ENCODE measurements at regions not wholly inside any gene's neighbourhood (a gene's known extent, or its start where the extent isn't known, plus 50 kb on each side); places are given as distances from the start of the nearest gene placed in this dataset.

DNA sequence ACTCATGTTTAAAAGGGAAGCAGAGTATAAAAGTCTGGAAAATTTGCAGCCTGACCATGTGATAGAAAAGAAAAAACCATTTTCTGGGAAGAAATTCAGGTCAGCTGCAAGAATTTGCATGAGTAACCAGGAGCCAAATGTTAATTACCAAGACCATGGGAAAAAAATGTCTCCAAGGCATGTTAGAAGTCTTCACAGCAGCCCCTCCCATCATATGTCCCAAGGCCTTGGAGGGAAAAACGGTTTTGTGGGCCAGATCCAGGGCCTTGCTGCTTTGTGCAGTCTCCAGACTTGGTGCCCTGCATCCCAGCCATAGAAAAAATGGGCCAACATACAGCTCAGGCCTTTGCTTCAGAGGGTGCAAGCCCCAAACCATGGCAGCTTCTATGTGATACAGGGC lies 1019.6 kb upstream of the SORCS1 start:
- no peak overlapping the region for H3K9ac ChIP-seq (ENCODE audit: low read length)
- no peaks in the 10 kb centered on the region for H3K9me3 ChIP-seq (ENCODE audit: low read length)
- H3K9me2 ChIP-seq (ENCODE audit: insufficient read depth, low read length), result no peaks in the 10 kb centered on the region
- no peak overlapping the region for H3K4me2 ChIP-seq (ENCODE audit: low read length)
- H3K27me3 ChIP-seq (ENCODE audit: insufficient read depth, low read depth, low read length), result no peaks in the 10 kb centered on the region
- no peak overlapping the region for H3K27ac ChIP-seq (ENCODE audit: low read length)
- no peaks in the 10 kb centered on the region for H3K36me3 ChIP-seq (ENCODE audit: insufficient read depth, low read length)
- H3K4me3 ChIP-seq (ENCODE audit: low read length), result no peak overlapping the region
- H3F3A ChIP-seq (ENCODE audit: insufficient read depth, low read length, poor library complexity, severe bottlenecking), result no peaks in the 10 kb centered on the region
- H4K20me1 ChIP-seq (ENCODE audit: insufficient read depth), result no peaks in the 10 kb centered on the region
- no peak overlapping the region for H2AFZ ChIP-seq (ENCODE audit: low read depth, low read length)
- TF ChIP-seq EZH2 (IDR thresholded peaks at IDR 0.05; ENCODE audit: borderline replicate concordance, insufficient read depth, low read length, poor library complexity, severe bottlenecking) (no peak), POLR2AphosphoS5 (IDR thresholded peaks at IDR 0.05) (no peak), EP300 (conservative IDR thresholded peaks at IDR 0.05; ENCODE audit: poor library complexity, severe bottlenecking) (no peak), SMC3 (conservative IDR thresholded peaks at IDR 0.05; ENCODE audit: poor library complexity) (no peak), TAF1 (IDR thresholded peaks at IDR 0.05; ENCODE audit: low read depth) (no peak), RAD21 (conservative IDR thresholded peaks at IDR 0.05) (no peak)
- TF ChIP-seq, protein P1, sequence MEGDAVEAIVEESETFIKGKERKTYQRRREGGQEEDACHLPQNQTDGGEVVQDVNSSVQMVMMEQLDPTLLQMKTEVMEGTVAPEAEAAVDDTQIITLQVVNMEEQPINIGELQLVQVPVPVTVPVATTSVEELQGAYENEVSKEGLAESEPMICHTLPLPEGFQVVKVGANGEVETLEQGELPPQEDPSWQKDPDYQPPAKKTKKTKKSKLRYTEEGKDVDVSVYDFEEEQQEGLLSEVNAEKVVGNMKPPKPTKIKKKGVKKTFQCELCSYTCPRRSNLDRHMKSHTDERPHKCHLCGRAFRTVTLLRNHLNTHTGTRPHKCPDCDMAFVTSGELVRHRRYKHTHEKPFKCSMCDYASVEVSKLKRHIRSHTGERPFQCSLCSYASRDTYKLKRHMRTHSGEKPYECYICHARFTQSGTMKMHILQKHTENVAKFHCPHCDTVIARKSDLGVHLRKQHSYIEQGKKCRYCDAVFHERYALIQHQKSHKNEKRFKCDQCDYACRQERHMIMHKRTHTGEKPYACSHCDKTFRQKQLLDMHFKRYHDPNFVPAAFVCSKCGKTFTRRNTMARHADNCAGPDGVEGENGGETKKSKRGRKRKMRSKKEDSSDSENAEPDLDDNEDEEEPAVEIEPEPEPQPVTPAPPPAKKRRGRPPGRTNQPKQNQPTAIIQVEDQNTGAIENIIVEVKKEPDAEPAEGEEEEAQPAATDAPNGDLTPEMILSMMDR (IDR thresholded peaks at IDR 0.05; ENCODE audit: poor library complexity, severe bottlenecking), result no peak
- TF ChIP-seq, protein P2, sequence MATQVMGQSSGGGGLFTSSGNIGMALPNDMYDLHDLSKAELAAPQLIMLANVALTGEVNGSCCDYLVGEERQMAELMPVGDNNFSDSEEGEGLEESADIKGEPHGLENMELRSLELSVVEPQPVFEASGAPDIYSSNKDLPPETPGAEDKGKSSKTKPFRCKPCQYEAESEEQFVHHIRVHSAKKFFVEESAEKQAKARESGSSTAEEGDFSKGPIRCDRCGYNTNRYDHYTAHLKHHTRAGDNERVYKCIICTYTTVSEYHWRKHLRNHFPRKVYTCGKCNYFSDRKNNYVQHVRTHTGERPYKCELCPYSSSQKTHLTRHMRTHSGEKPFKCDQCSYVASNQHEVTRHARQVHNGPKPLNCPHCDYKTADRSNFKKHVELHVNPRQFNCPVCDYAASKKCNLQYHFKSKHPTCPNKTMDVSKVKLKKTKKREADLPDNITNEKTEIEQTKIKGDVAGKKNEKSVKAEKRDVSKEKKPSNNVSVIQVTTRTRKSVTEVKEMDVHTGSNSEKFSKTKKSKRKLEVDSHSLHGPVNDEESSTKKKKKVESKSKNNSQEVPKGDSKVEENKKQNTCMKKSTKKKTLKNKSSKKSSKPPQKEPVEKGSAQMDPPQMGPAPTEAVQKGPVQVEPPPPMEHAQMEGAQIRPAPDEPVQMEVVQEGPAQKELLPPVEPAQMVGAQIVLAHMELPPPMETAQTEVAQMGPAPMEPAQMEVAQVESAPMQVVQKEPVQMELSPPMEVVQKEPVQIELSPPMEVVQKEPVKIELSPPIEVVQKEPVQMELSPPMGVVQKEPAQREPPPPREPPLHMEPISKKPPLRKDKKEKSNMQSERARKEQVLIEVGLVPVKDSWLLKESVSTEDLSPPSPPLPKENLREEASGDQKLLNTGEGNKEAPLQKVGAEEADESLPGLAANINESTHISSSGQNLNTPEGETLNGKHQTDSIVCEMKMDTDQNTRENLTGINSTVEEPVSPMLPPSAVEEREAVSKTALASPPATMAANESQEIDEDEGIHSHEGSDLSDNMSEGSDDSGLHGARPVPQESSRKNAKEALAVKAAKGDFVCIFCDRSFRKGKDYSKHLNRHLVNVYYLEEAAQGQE (IDR thresholded peaks at IDR 0.05; ENCODE audit: borderline replicate concordance), result no peak
- H3K79me2 ChIP-seq (replicated peaks; ENCODE audit: insufficient read depth, low read length), result no peaks in the 10 kb centered on the region

DNA sequence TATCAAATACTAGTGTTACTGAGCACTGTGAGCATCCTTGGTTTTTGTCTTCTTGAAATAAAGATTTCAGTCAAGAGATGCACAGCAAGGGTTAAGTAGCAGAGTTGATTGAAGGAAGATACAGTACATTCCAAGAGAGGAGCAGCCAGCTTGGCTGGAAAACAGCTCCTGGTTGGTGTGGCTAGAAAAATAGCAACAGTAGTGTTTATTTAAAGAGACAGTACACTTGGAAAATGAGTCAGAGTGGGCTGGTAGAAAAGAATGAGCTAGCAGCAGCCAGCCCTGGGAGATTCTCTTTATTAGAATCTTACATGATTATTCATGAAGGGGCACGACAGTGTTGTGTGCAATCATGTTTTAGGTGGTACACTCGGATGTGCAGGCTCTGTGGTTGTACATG lies 1016.4 kb upstream of the SORCS1 start:
- Histone ChIP-seq H3K9me2 (ENCODE audit: insufficient read depth, low read length) (no peaks in the 10 kb centered on the region), H2AFZ (ENCODE audit: low read depth, low read length) (no peak overlapping the region), H3K4me2 (ENCODE audit: low read length) (no peak overlapping the region), H3K36me3 (ENCODE audit: insufficient read depth, low read length) (no peaks in the 10 kb centered on the region), H4K20me1 (ENCODE audit: insufficient read depth) (no peaks in the 10 kb centered on the region), H3K27ac (ENCODE audit: low read length) (no peak overlapping the region), H3K4me3 (ENCODE audit: low read length) (no peak overlapping the region), H3K27me3 (ENCODE audit: insufficient read depth, low read depth, low read length) (no peaks in the 10 kb centered on the region), H3K79me2 (replicated peaks; ENCODE audit: insufficient read depth, low read length) (no peaks in the 10 kb centered on the region), H3F3A (ENCODE audit: insufficient read depth, low read length, poor library complexity, severe bottlenecking) (no peaks in the 10 kb centered on the region), H3K9ac (ENCODE audit: low read length) (no peak overlapping the region), H3K9me3 (ENCODE audit: low read length) (no peaks in the 10 kb centered on the region)
- TF ChIP-seq, protein P1 (IDR thresholded peaks at IDR 0.05; ENCODE audit: poor library complexity, severe bottlenecking), result no peak
- TF ChIP-seq SMC3 (conservative IDR thresholded peaks at IDR 0.05; ENCODE audit: poor library complexity) (no peak), MXI1 (conservative IDR thresholded peaks at IDR 0.05; ENCODE audit: poor library complexity, severe bottlenecking) (no peak), POLR2AphosphoS5 (IDR thresholded peaks at IDR 0.05) (no peak), EP300 (conservative IDR thresholded peaks at IDR 0.05; ENCODE audit: poor library complexity, severe bottlenecking) (no peak), EZH2 (IDR thresholded peaks at IDR 0.05; ENCODE audit: borderline replicate concordance, insufficient read depth, low read length, poor library complexity, severe bottlenecking) (no peak), RAD21 (conservative IDR thresholded peaks at IDR 0.05) (no peak), TAF1 (IDR thresholded peaks at IDR 0.05; ENCODE audit: low read depth) (no peak)
- TF ChIP-seq, protein P2 (IDR thresholded peaks at IDR 0.05; ENCODE audit: borderline replicate concordance), result no peak
